H1 (cell line): ENCODE measurements at regions not wholly inside any gene's neighbourhood (a gene's known extent, or its start where the extent isn't known, plus 50 kb on each side); places are given as distances from the start of the nearest gene placed in this dataset.

ENCODE experiments used
- ASH2L ChIP-seq: fragments of 200-600, 300-600 bp; sonication (generic); IDR thresholded peaks from one replicate; pipeline ENCODE4 v1.7.1; 2017; ENCODE audit warnings: low read length
- CHD1 ChIP-seq: IDR thresholded peaks from 2 replicates; pipeline ENCODE4 v1.6.1; 2012; ENCODE audit warnings: low read depth, low read length, improper control_type of control experiment
- CHD2 ChIP-seq: IDR thresholded peaks from 2 replicates; pipeline ENCODE4 v1.6.1; 2012; ENCODE audit warnings: low read length, improper control_type of control experiment
- CREB1 ChIP-seq: IDR thresholded peaks from 2 replicates; pipeline ENCODE4 v1.6.1; 2012; ENCODE audit warnings: inconsistent platforms
- EGR1 ChIP-seq: IDR thresholded peaks from 2 replicates; pipeline ENCODE4 v1.6.1; 2011; ENCODE audit warnings: low read depth, low read length, borderline replicate concordance
- FOSL1 ChIP-seq: IDR thresholded peaks from 2 replicates; pipeline ENCODE4 v1.6.1; 2011; ENCODE audit warnings: mild to moderate bottlenecking, low read depth, low read length, moderate library complexity; ENCODE audit not compliant: insufficient read depth
- GABPA ChIP-seq: IDR thresholded peaks from 2 replicates; pipeline ENCODE4 v1.6.1; 2011; ENCODE audit warnings: mild to moderate bottlenecking, low read length, moderate library complexity, borderline replicate concordance; ENCODE audit not compliant: insufficient read depth
- HDAC6 ChIP-seq: IDR thresholded peaks from one replicate; pipeline ENCODE4 v1.7.1; 2012; ENCODE audit warnings: low read depth, mild to moderate bottlenecking, inconsistent platforms, low read length, moderate library complexity
- JUND ChIP-seq: IDR thresholded peaks from 2 replicates; pipeline ENCODE4 v1.6.1; 2011; ENCODE audit warnings: mild to moderate bottlenecking, improper control_type of control experiment, low read length
- KDM1A ChIP-seq: fragments of 200-600, 300-600 bp; sonication (generic); IDR thresholded peaks from 2 replicates; pipeline ENCODE4 v1.7.1; 2016; ENCODE audit warnings: mild to moderate bottlenecking, low read length, borderline replicate concordance
- NANOG ChIP-seq: IDR thresholded peaks from 2 replicates; pipeline ENCODE4 v1.6.1; 2011; ENCODE audit warnings: low read length, low read depth, mild to moderate bottlenecking, inconsistent platforms; ENCODE audit not compliant: insufficient read depth, poor library complexity, severe bottlenecking
- RAD21 ChIP-seq, 2 experiments: IDR thresholded peaks in 1 of 2; conservative IDR thresholded peaks in 1 of 2; 2 replicates each; pipeline ENCODE4 v1.6.1; 2011; ENCODE audit warnings: low read depth in 2 of 2, low read length in 2 of 2, improper control_type of control experiment in 1 of 2, inconsistent platforms in 1 of 2, mild to moderate bottlenecking in 1 of 2, moderate library complexity in 1 of 2
- RFX5 ChIP-seq: IDR thresholded peaks from 2 replicates; pipeline ENCODE4 v1.6.1; 2011; ENCODE audit warnings: low read depth, low read length, improper control_type of control experiment, borderline replicate concordance
- SIN3A ChIP-seq, 2 experiments: IDR thresholded peaks in 1 of 2; conservative IDR thresholded peaks in 1 of 2; 2 replicates each; pipeline ENCODE4 v1.6.1; 2011 to 2012; ENCODE audit warnings: low read length in 2 of 2, improper control_type of control experiment in 1 of 2, low read depth in 1 of 2, mild to moderate bottlenecking in 1 of 2
- SIRT6 ChIP-seq: IDR thresholded peaks from one replicate; pipeline ENCODE4 v1.7.1; 2012; ENCODE audit warnings: low read length, inconsistent platforms
- SP4 ChIP-seq: IDR thresholded peaks from 2 replicates; pipeline ENCODE4 v1.6.1; 2012; ENCODE audit warnings: low read length, inconsistent platforms
- YY1 ChIP-seq: IDR thresholded peaks from 2 replicates; pipeline ENCODE4 v1.6.1; 2011; ENCODE audit warnings: low read depth, mild to moderate bottlenecking, low read length
- TF ChIP-seq, protein P1 (sequence below): IDR thresholded peaks from 2 replicates; pipeline ENCODE4 v1.6.1; 2011; ENCODE audit warnings: low read length, improper control_type of control experiment

- TF ChIP-seq KDM1A (no peak), YY1 (no peak), CREB1 (no peak), SIN3A (conservative IDR thresholded peaks at IDR 0.05 in 1 of 2, IDR thresholded peaks at IDR 0.05 in 1 of 2; ENCODE audit: low read depth in 1 of 2, low read length in 2 of 2) (no peak), NANOG (no peak), GABPA (no peak), SP4 (no peak), RFX5 (no peak), CHD2 (no peak), JUND (no peak), FOSL1 (no peak), ASH2L (no peak), SIRT6 (no peak), EGR1 (no peak), HDAC6 (no peak), CHD1 (no peak), RAD21 (IDR thresholded peaks at IDR 0.05 in 1 of 2, conservative IDR thresholded peaks at IDR 0.05 in 1 of 2; ENCODE audit: low read depth in 2 of 2, low read length in 2 of 2) (no peak)
- TF ChIP-seq, protein P1, sequence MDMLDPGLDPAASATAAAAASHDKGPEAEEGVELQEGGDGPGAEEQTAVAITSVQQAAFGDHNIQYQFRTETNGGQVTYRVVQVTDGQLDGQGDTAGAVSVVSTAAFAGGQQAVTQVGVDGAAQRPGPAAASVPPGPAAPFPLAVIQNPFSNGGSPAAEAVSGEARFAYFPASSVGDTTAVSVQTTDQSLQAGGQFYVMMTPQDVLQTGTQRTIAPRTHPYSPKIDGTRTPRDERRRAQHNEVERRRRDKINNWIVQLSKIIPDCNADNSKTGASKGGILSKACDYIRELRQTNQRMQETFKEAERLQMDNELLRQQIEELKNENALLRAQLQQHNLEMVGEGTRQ, result no peak
Measured at GRCh38 chr14:62071039-62071438, 308.8 kb downstream of the SNAPC1 start (continued).
